Activated T-cell treated with anti-CD3 and anti-CD28 coated beads, Interleukin-2, amount 50 U/mL, for 4 hours (primary cell): ENCODE measurements at regions not wholly inside any gene's neighbourhood (a gene's known extent, or its start where the extent isn't known, plus 50 kb on each side); places are given as distances from the start of the nearest gene placed in this dataset.

Experiments used
- ATAC-seq, 2 donors: fragments of 200-7000 bp; cut with Tn5 transposase; one replicate each; pipeline ENCODE4 v1.10.0; 2021
- DNase-seq: peaks from one replicate; pipeline ENCODE4 v3.0.0-alpha.2; 2020
- H3K27me3 Mint-ChIP-seq: one replicate; pipeline ENCODE4 v1.8.0; 2021; ENCODE audit warnings: low read depth, mixed read lengths
- H3K36me3 Mint-ChIP-seq: one replicate; pipeline ENCODE4 v1.8.0; 2022; ENCODE audit warnings: mixed read lengths; ENCODE audit not compliant: insufficient read depth
- H3K4me1 Mint-ChIP-seq: one replicate; pipeline ENCODE4 v1.8.0; 2021; ENCODE audit warnings: low read depth, mixed read lengths
- H3K4me3 Mint-ChIP-seq: one replicate; pipeline ENCODE4 v1.8.0; 2021; ENCODE audit warnings: mild to moderate bottlenecking, moderate library complexity, mixed read lengths
- H3K9me3 Mint-ChIP-seq: one replicate; pipeline ENCODE4 v1.8.0; 2021; ENCODE audit warnings: mixed read lengths

DNA sequence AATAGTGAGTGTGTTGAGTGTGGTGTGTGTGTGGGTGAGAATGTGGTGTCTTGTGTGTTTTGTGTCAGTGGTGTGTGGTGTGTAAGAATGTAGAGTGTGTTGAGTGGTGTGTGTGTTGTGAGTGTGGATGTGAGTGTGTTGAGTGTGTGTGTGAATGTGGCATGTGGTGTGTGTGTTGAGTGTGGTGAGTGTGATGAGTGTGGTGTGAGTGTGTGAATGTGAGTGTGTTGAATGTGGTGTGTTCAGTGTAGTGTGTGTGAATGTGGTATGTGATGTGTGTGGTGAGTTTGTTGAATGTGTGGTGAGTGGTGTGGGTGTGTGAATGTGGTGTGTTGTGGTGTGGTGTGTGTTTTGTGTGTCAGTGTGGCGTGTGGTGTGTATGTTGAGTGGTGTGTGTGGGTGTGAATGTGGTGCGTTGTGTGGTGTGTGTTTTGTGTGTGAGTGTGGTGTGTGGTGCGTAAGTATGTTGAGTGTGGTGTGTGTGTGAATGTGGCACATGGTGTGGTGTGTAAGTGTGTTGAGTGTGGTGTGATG, 60.8 kb upstream of the SORCS2 start:
- H3K36me3 Mint-ChIP-seq: no peaks in the 10 kb centered on the region
- DNase-seq (no peak), ATAC-seq (no peak)
- no peaks in the 10 kb centered on the region for H3K4me1 Mint-ChIP-seq
- peaks cover 3% of the 10 kb centered on the region for H3K27me3 Mint-ChIP-seq
- H3K9me3 Mint-ChIP-seq: peaks cover 4% of the 10 kb centered on the region
- H3K4me3 Mint-ChIP-seq: no peak overlapping the region

DNA sequence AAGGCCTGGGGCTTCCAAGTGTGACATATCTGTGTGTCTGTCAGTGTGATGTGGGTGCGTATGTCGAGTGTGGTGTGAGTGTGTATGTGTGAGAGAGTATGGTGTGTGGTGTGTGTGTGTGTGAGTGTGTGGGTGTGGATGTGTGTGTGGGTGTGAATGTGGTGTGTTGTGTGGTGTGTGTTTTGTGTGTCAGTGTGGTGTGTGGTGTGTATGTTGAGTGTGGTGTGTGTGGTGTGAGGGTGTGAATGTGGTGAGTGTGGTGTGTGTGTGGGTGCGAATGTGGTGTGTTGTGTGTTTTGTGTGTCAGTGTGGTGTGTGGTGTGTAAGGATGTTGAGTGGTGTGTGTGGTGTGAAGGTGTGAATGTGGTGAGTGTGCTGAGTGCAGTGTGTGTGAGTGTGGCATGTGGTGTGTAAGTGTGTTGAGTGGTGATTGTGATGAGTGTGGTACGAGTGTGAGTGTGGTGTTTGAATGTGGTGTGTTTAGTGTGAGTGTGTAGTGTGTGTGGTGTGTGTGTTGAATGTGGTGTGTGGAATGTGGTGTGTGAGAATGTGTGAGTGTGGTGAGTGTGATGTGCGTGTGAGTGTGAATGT, 61.6 kb upstream of the SORCS2 start:
- no peaks in the 10 kb centered on the region for H3K36me3 Mint-ChIP-seq
- peaks cover 3% of the 10 kb centered on the region for H3K27me3 Mint-ChIP-seq
- DNase-seq: no peak
- H3K4me1 Mint-ChIP-seq: no peaks in the 10 kb centered on the region
- H3K4me3 Mint-ChIP-seq: no peak overlapping the region
- ATAC-seq: no peak
- H3K9me3 Mint-ChIP-seq: peaks cover 4% of the 10 kb centered on the region

DNA sequence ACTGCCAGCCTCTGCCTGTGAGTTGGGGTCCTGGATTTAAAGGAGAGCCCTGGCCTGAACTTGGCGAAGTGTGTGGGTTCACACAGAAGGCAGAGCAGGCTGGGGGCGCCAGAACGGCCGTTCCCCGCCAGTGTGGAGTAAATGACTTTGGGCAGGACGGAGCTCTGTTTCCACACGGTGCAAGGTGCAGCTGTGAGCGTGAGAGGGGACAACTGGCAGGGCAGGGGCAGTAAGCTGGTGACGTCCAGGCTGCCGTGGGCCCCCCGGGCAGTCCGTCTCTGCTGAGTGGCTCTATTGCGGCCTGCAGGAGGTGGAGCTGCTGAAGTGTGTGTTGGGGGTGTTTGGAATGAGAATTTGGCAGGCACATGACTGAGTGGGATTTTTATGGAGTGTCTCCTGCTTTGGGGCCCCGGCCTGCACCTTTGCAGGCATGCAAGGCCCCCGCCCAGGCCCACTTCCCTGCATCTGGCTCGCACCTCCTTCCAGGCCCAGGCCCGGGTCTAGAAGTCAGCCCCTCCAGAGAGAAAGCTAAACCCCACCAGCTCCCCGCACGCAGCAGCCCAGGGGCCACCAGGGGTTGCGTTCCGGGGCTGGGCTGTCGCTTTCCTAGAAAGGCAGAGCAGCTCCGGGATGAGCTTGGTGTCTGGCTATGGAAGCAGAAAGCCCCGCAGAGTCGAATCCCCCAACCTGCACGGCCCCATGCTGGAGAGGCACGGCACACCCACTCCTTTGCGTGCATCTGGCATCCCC, 62.2 kb upstream of the GRPEL1 start:
- Mint-ChIP-seq H3K4me3 (no peak overlapping the region), H3K36me3 (no peaks in the 10 kb centered on the region), H3K9me3 (peaks cover 4% of the 10 kb centered on the region), H3K27me3 (peaks cover 3% of the 10 kb centered on the region), H3K4me1 (no peaks in the 10 kb centered on the region)
- no peak for DNase-seq
- no peak for ATAC-seq

DNA sequence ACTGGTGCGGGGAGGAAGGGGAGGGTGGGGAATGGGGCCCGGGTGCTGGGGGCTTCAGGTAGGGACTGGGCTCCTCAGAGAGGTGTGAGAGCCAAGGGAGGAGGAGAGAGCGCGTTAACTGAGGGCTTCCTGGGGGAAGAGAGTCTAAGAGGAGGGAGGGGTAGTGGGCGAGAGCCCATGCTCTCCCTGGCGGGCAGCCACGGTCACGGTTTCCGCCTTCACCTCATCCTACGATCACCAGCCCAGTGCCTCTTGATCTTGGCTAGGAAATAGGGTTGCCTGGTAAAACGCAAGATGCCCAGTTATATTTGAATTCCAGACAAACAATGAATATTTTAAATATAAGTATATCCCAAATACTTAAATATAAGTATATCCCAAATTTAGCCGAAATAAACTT, 60.8 kb upstream of the GRPEL1 start:
- Mint-ChIP-seq H3K4me1 (no peaks in the 10 kb centered on the region), H3K36me3 (no peaks in the 10 kb centered on the region), H3K27me3 (peaks cover 3% of the 10 kb centered on the region), H3K9me3 (peaks cover 4% of the 10 kb centered on the region), H3K4me3 (no peak overlapping the region)
- no peak for DNase-seq
- ATAC-seq: no peak

DNA sequence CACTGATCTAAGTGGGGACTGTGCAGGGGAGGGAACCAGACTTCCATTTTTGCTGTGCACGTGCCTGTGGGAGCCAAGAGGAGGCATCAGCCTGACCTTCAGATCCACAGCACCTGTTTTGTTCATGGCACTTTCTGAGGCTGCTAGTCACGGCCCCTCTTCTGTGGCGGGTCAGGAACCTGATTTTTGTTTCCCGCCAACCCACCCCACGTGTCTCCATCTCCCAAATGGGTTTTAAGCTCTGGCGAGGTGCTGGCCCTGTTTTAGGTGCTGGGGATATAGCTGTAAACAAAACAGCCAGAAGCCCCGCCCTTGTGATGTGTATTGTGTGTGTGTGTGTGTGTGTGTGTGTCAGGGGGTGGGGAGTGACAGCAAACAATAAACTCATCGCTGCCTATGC, 60.4 kb upstream of the GRPEL1 start:
- peaks cover 4% of the 10 kb centered on the region for H3K9me3 Mint-ChIP-seq
- ATAC-seq (no peak), DNase-seq (no peak)
- H3K27me3 Mint-ChIP-seq: peaks cover 3% of the 10 kb centered on the region
- H3K4me1 Mint-ChIP-seq: no peaks in the 10 kb centered on the region
- no peaks in the 10 kb centered on the region for H3K36me3 Mint-ChIP-seq
- no peak overlapping the region for H3K4me3 Mint-ChIP-seq

DNA sequence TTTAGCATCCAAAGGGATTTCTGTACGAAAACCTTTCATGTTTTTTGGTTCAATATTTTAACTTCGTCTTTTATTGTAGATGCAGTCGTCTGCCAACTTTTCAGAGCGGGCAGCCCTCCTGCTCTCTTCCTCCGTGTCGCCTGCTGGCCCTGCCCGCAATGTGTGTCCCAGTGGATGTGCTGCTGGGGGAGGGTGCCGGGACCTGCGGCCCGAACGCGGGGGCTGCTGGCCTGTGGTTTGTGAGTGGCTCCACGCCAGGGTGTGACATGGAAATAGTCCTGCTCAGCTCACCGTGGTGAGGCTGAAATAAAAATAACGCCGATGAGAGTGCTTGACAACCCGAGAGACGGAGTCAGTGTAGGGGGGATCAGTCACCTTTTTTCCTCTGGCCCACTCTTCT, 59.7 kb upstream of the GRPEL1 start:
- Mint-ChIP-seq H3K9me3 (no peaks in the 10 kb centered on the region), H3K27me3 (peaks cover 3% of the 10 kb centered on the region), H3K36me3 (no peaks in the 10 kb centered on the region), H3K4me1 (no peaks in the 10 kb centered on the region), H3K4me3 (no peak overlapping the region)
- DNase-seq: no peak
- ATAC-seq: no peak

DNA sequence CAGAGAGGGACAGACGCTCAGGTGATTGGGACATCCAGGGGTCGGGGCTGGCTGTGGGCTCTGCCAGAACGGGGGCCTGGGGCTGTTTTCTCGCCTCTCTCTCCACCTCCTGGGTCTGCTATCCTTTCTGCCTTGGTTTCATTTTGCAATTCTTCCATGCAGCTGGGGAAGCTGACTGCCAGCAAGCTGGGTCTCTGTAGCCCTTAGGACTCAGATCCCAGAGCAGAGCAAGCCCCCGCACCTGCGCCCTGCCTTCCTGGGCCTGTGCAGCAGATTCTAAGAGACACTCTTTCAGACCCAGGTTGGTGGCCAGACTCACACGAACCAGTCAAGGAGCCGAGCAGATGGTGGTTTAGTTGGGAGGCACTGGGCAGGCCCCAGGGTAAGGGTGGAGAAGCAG, 59.1 kb upstream of the GRPEL1 start:
- DNase-seq (no peak), ATAC-seq (no peak)
- H3K4me1 Mint-ChIP-seq: no peaks in the 10 kb centered on the region
- no peak overlapping the region for H3K4me3 Mint-ChIP-seq
- H3K36me3 Mint-ChIP-seq: no peaks in the 10 kb centered on the region
- H3K27me3 Mint-ChIP-seq: peaks cover 7% of the 10 kb centered on the region
- no peaks in the 10 kb centered on the region for H3K9me3 Mint-ChIP-seq

DNA sequence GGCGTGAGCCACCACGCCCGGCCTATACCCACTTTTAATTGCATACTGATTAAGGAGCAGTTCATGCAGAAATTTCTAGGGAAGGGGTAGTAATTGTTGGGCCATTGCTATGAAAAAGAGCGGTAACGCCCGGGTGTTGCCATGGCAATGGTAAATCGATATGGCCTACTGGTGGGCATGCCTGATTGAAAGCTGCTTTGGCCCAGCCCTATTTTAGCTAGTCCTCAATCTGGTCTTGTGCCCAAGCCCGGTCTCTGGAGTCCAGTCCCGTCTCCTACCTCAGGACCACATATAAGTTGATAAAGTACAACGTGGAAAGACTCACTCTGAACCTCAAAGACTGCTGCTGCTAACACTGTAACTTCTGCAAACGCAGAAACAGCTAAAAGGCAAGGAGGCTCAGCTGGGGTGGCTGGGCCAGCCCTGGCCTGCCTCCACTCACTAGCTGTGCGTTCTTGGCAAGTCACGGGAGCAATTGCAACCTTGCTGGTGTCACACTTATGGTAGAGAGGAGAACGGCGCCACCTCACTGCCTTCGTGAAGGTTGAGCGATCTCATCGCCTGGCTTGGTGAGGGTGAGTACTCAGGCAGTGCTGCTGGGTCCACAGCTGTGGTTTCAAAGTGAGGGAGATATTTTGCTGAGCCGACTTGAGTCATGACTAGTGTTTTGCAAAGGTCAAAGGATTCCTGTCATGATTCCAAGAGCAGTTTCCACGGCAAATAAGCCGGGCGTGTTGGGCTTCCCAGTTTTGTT, 57.0 kb upstream of the GRPEL1 start:
- no peaks in the 10 kb centered on the region for H3K9me3 Mint-ChIP-seq
- peaks cover 15% of the 10 kb centered on the region for H3K27me3 Mint-ChIP-seq
- H3K36me3 Mint-ChIP-seq: no peaks in the 10 kb centered on the region
- ATAC-seq: no peak
- no peaks in the 10 kb centered on the region for H3K4me1 Mint-ChIP-seq
- H3K4me3 Mint-ChIP-seq: no peak overlapping the region
- DNase-seq: no peak

DNA sequence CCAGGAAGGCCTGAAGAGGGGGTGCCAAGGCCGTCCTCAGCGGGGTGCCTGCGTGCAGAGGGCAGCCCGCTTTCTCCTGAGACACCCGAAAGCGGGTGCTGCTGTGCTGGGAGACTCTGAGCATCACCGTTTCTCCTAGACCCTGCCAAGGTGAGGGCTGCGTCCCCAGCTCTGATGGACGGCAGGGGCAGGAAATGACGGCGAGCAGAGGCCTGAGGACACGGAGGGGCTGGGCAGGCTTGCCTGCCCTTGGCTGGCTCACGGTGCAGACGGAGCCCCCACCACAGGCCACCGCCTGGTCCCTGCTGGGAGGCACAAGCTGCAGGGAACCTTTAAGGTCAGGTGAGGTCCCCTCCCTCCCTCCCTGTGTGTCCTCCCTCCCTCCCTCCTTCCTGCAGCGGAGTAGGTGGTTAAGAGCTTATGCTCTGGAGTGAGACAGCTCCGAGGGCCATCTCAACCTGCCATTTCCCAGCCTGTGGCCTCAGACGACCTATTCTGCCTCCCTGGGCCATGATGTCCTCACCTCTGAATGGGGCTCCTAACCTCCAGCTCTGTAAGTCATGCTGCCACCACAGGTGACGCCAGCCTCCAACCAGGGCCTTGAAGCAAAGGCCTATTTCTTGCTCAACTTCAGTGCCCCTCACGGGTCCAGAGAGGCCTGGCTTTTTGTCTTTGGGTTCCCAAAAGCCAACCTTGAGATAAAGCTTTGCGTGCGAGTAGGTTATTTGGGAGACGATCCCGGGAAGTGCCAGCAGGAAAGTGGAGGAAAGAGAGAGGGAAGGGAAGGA, 54.2 kb upstream of the GRPEL1 start:
- H3K4me3 Mint-ChIP-seq: no peak overlapping the region
- no peaks in the 10 kb centered on the region for H3K4me1 Mint-ChIP-seq
- DNase-seq (no peak), ATAC-seq (no peak)
- H3K27me3 Mint-ChIP-seq: peaks cover 33% of the 10 kb centered on the region
- H3K36me3 Mint-ChIP-seq: no peaks in the 10 kb centered on the region
- H3K9me3 Mint-ChIP-seq: peaks cover 8% of the 10 kb centered on the region

DNA sequence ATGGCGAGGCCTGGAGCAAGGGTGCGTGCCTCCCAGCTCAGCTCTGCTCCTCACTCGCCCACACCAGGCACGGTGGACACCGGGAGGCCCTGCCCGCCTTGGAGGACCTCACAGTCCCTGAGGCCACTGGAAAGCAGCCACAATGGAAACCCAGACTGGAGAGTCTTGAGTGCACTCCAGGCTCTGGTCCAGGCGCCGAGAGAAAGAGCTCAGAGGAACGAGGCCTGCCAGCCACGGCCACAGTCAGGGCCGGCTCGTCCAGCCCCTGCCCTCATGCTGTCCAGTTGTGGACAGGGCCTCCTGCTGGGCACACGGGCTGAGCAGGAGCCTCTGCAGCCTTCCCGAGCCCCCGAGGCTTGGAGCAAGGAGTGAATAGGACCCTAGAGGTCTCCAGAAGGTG, 53.3 kb upstream of the GRPEL1 start:
- no peaks in the 10 kb centered on the region for H3K4me1 Mint-ChIP-seq

DNA sequence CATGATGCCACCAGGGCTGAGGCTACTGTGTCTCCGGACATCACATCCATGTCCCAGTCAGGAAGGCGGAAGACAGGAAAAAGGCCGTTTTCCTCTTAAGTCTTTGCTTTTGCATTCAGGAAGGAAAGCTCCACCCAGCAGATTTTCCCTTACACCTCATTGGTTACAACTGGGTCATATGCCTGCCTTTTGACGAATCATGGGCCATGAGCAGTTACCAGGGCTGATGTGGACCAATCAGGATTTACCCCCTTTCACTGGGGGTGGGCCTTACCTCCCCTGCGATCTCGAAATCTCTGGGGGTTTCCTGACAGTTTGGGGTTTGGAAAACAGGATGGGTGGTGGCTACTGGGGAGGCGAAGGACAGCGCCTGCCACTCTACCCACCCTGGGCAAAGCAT, 52.5 kb upstream of the GRPEL1 start:
- H3K36me3 Mint-ChIP-seq: no peaks in the 10 kb centered on the region
- ATAC-seq (no peak), DNase-seq (no peak)
- peaks cover 8% of the 10 kb centered on the region for H3K9me3 Mint-ChIP-seq
- H3K4me3 Mint-ChIP-seq: no peak overlapping the region
- H3K27me3 Mint-ChIP-seq: peaks cover 33% of the 10 kb centered on the region
- no peaks in the 10 kb centered on the region for H3K4me1 Mint-ChIP-seq

More for the DNA sequence above, 53.3 kb upstream of the GRPEL1 start:
- peaks cover 8% of the 10 kb centered on the region for H3K9me3 Mint-ChIP-seq
- H3K27me3 Mint-ChIP-seq: peaks cover 31% of the 10 kb centered on the region
- H3K36me3 Mint-ChIP-seq: no peaks in the 10 kb centered on the region
- DNase-seq (no peak), ATAC-seq (no peak)
- H3K4me3 Mint-ChIP-seq: no peak overlapping the region

DNA sequence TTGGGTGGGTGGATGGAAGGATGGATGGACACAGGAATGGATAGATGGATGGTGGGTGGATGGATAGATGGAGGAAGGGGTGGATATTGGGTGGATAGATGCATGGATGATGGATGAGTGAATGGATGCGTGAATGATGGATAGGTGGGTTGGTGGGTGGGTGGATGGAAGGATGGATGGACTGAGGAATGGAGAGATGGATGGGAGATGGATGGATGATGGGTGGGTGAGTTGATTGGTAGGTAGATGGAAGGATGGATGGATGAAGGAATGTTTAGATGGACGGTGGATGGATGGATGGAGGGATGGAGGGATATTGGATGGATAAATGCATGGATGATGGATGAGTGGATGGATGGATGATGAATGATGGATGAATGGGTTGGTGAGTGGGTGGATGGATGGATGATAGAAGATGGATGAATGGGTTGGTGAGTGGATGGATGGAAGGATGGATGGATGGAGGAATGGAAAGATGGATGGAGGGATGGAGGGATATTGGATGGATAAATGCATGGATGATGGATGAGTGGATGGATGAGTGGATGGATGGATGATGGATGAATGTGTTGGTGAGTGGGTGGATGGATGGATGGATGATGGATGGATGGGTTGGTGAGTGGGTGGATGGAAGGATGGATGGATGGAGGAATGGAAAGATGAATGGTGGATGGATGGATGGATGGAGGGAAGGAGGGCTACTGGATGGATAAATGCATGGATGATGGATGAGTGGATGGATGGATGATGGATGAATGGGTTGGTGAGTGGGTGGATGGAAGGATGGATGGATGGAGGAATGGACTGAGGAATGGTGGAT, 50.4 kb upstream of the GRPEL1 start:
- no peak for ATAC-seq
- H3K9me3 Mint-ChIP-seq: peaks cover 8% of the 10 kb centered on the region
- no peaks in the 10 kb centered on the region for H3K4me1 Mint-ChIP-seq

More for the DNA sequence above, 50.4 kb upstream of the GRPEL1 start:
- Mint-ChIP-seq H3K4me3 (no peak overlapping the region), H3K36me3 (no peaks in the 10 kb centered on the region), H3K27me3 (peaks cover 36% of the 10 kb centered on the region)
- no peak for DNase-seq
